ENCODE measurements at regions not wholly inside any gene's neighbourhood (a gene's known extent, or its start where the extent isn't known, plus 50 kb on each side); places are given as distances from the start of the nearest gene placed in this dataset.

- DNase-seq (ENCODE audit: low spot score): no peak
Measured at GRCh38 chr5:158398360-158399201, 539.6 kb upstream of the CLINT1 start.

DNA sequence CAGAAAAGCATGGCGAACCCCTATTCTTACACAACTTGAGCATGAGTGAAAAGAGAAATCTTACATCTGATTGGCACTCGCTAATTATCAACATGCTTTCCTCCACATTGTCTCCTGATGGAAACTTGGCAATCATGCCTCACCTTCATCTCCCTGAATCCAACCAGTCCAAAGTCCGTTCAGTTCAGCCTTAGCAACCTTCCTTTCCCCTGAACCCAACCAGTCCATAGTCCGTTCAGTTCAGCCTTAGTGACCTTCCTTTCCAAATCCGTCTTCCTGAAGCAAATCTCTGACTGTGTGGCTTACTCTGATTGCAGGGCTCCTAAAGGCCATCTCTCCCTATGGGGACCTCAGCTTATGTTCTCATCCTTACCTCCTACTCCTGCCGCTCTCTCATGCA, 538.3 kb upstream of the CLINT1 start:
- no peak for DNase-seq (ENCODE audit: low spot score)

DNA sequence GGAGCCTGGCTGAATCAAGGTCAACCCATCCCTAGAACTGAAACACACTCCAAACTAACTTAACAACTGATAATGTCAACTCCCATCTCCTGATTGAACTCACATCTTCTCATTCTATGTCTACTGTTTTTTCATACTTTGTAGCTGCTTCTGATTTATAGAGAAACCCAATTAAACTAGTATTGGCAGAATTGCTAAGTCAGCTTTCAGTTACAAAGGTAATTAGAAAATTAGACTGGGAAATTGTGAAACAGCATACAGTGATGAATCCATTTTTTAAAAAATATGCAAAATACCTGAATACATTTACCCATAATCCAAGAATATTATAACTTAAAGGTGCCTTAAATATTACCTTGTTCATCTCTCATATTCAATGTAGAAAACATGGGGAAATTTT, 535.2 kb upstream of the CLINT1 start:
- no peak for DNase-seq (ENCODE audit: low spot score)

DNA sequence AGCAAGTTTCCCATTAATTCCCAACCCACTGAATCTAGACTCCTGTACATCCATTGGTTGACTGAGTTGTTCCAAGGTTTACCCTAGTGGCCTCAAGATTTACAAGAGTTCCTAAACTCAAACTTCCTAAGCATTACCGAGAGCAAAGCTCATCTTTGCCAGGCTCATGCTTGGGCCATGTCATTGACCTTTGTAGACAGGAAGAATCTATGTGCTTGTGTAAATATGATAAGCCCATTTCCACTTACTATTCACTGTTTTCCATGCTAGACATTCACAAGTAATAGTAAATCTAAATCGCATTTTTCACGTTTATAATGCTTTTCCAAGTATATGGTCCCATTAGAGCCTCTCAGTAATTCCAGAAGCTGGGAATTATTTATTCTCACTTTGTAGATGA, 534.5 kb upstream of the CLINT1 start:
- no peak for DNase-seq (ENCODE audit: low spot score)

DNA sequence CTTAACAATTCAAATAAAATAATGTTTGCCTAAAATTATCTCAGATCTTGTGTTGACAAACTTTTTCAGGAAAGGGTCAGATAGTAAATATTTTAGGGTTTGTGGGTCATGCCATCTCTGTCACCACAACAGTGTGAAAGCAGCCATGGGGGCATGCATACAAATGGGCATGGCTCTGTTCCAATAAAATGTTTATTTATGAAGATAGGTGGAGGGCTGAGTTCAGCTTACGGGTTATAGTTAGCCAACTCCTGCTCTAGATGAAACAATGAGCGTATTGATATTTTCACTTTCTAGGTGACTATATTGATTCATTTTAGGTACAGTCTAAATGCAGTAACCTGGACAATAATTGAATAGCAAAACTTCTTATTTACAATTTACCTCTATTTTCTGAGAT, 533.8 kb upstream of the CLINT1 start:
- DNase-seq (ENCODE audit: low spot score): no peak

DNA sequence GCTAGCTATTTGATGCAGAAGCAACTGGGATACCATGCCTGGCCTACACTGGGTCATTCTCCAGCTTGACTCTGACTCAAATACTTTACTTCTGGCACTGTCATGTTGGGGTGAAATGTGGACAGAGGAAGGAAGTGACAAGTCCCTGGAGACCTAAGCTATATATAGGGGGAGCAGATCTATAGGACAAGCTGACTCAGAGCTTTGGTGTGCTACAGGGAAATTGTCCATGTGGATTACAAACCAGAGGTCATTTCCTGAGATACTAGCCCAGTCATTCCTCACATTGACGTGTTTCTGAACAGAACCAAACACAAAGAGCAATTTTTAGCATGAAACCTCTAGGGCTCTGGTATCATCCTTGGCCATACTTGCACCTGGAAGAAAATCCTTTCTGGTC, 531.6 kb upstream of the CLINT1 start:
- no peak for DNase-seq (ENCODE audit: low spot score)

- no peak for DNase-seq (ENCODE audit: low spot score)
Measured at GRCh38 chr5:158389786-158390185, 530.8 kb upstream of the CLINT1 start.

GRCh38 chr5:158388021-158388420, 529.1 kb upstream of the CLINT1 start:
- DNase-seq (ENCODE audit: low spot score): no peak

DNA sequence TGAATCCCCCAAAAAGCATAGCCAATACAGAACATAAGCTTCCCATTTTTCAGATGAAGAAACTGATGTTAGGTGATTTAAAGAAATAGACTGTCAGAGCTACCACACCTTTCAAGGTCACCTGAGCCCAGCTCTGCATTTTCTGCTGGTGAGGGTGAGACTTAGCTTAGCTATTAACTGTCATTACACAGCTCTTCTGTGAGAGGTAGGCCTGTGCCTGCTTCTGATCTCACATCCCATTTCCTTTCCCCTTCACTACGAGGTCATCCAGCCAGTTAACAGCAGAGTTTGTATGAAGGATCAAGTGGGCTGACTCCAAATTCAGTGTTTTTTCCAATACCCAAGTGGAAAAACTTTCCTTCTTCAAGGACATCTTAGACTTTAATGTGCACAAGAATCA, 528.6 kb upstream of the CLINT1 start:
- DNase-seq (ENCODE audit: low spot score): no peak

- DNase-seq (ENCODE audit: low spot score): no peak
Measured at GRCh38 chr5:158385982-158386381, 527.0 kb upstream of the CLINT1 start.

DNA sequence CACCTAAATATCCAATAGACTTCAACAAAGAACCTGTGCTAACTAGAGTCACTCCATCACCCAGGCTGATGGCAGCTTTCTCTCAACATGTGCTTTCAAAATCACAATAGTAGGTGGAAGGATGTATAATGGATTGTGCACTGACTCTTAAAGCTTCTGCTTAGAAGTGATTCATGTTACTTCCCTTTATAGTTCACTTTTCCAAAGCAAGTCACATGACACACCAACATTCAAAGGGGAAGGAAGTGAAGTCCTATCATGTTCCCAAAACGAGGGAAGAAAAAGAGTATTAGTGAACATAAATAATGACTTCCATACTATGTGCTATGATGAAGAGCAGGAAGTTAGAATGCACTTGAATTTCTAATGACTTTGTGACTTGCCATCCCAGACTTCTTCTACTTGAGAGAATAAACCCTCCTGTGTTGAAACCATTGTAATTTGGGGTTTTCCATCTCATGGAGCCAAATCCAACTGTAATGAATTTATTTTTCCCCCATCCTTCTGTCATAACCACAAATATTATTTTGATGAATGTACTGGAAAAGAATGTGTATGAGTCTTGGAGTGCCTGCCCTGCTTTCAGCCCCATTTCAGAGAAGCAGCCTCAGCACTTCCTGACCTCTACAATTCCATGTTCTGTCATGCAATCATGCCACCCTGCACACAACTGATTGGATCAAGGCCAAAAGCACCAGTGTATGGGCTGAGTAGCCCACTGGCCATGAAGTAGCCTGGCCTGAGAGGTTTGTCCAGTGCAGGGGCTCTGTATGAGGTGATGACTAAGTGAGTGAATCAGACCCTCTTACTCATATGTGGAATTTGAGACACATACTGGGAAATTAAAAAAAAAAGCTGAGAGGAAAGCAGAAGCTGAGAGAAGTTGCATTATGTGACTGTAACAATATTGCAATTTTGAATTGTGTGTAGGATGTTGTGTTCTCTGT, 525.9 kb upstream of the CLINT1 start:
- DNase-seq (ENCODE audit: low spot score): peak; percentile 6

GRCh38 chr5:158383486-158383885, 524.5 kb upstream of the CLINT1 start:
- DNase-seq (ENCODE audit: low spot score): no peak

GRCh38 chr5:158382473-158382872, 523.5 kb upstream of the CLINT1 start:
- peak; percentile 62 for DNase-seq (ENCODE audit: low spot score)

DNA sequence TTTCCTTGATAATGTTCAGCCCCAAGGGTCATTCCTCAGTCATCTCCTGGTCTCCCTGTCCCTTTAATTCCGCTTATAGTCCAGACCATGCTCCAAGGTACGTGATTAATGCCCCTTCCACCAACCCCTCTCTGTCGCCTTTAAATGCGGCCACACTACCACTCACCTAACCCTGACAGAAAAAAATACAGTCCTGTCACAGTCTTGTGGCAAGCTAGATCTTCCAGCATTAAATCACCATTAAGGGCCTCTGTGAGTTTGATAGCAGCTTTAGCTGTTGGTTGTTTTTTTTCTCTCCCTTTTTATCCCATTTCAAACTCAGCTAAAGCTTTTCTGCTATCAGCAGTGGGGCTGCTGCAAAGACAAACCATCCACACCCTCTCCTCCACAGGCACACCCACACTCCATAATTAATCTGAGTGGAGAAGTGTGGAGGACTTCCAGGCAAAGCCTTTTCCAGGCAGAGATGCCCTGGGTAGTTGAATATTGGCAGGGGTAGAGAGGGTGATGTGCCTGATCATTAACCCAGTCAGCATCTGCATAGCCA, 522.7 kb upstream of the CLINT1 start:
- DNase-seq (ENCODE audit: low spot score): no peak

DNA sequence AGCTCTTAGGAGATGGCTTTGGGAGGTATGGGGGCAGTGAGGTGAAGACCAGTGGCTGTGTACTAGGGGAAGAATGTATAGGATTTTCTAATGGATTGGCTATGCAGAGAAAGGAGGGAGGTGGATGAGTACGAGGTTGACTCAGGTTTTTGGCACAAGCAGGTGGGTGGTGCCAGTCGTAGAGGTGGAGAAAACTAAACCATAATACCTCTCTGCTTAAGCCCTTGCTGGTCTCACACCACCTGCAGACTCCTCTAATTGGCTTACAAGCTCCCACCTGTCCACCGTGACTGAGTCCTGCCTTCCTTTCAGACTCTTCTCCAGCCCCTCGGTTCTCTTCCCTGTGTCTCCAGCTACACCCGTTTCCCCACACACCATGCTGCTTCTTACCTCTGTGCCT, 521.7 kb upstream of the CLINT1 start:
- DNase-seq (ENCODE audit: low spot score): no peak

DNA sequence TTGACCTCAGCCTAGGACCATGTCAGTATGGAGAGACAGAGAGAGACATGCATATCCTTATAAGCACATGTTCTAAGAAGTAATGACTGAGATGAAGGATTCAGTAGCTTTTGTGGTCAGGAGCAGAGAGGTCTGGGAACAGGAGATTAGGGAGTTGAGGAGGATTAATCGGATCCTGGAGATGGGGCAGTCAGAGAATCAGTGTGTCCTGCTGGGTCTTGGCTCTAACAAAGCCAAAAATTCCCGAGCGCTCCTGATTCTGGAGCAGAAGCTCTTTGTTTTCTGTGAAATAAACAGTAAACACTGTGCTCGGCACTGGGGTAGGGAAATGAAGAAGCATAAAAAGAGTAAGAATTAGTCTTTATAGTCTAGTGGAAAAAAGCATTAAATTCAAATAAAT, 520.0 kb upstream of the CLINT1 start:
- DNase-seq (ENCODE audit: low spot score): no peak

DNA sequence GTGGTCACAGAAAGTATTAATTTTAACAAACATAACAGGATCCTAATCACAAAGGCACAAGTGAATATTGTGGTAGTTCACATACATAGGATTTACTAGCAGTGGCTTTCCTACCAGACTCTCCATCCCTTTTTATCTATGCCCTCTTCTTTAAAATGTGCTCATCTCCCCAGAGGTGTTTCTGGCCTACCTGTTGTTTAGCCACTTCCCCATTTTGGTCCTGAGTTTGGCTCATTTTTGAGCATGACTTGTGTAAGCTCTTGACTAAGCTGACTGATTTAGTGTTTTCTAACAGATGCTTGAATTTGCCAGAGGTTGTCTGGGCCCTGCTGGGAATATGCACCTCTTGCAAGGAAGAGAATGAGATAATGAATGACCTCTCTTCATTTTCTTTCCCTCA, 517.7 kb upstream of the CLINT1 start:
- no peak for DNase-seq (ENCODE audit: low spot score)

DNA sequence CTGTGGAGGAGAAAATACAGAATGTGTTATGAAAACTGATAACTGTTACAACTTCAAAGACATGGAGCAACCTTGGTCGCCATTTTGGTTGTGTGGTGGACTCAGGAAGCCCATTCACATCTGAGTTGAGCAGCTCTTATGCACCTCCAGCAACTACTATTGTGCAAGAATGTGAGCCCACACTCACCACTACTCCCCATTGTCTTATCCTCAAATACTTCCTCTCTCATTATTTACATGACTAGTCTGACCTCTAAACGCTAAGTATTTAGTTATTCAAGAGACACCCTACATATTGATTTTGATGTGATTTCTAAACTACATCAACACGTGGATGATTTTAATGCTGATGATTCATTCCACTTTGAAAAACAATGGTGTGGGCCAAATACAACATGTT, 516.6 kb upstream of the CLINT1 start:
- DNase-seq (ENCODE audit: low spot score): no peak

DNA sequence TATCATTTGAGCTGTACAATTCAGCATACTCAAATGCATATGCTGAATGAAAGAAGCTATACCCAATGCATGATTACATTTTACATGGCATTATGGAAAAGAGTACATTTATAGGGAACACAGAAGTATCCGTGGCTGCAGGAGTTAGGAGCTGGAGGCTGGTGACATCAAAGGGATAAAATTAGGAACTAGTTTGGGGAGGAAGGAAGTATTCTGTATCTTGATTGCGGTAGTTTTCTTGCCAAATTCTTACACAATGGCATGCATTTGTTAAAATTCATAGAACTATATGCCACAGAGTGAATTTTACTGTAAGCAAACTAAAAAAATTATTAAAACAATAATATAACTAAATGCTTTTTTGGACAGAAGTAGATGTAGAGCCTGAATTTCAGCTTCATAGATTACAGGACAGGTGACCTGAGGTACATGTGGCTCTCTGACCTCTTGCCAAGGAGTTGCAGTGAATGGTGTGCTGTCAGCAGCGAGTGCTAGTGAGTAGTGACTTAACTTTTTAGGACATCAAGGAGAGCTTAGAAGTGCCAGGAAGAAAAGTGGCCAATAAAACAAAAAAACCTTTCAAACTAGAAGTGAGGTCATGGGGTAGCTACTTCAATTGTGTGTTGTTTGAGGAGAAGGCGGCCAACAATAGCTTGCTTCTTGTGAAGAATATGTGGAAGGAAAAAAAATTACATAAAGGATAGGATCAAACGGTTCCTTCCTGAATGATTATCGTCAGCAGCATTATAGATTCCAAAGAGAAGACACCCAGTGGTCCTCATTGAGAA, 514.9 kb upstream of the CLINT1 start:
- DNase-seq (ENCODE audit: low spot score): no peak

DNA sequence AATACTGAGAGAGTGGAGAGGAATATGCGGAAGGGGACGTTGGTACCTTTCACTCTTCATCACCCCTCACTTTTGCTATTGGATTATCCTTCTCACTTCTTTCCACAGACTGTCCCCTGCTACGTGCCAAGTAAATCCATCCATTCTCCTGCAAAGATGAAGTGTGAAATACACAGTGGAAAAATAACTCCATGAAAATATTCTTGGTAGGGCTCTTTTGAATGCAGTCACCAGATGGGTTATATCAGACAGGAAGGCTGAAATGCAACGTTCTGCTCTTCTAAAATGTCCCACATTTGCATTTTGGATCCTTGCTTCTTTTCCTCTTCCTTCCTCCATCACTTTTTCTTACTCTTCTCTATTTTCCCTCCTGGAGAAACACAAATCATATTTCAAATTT, 510.3 kb upstream of the CLINT1 start:
- DNase-seq (ENCODE audit: low spot score): no peak

DNA sequence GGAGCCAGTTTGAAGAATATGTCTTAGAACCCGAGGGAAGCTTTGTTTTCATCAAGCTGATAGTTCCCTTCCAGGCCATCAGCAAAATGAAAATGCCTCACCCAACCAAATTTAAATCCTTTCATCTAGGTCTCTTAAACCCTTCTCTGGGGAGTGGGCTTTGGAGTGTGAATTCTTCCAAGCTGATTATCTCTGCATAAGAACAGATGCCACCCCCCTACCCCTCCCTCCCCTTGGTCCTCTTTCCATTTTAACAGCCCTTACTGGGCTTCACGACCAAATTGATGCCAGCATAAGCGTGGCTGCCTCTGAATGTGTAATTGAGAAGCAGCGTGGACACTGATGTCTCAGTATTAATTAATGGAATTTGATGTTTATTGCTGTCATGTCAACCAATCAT, 509.7 kb upstream of the CLINT1 start:
- no peak for DNase-seq (ENCODE audit: low spot score)

DNA sequence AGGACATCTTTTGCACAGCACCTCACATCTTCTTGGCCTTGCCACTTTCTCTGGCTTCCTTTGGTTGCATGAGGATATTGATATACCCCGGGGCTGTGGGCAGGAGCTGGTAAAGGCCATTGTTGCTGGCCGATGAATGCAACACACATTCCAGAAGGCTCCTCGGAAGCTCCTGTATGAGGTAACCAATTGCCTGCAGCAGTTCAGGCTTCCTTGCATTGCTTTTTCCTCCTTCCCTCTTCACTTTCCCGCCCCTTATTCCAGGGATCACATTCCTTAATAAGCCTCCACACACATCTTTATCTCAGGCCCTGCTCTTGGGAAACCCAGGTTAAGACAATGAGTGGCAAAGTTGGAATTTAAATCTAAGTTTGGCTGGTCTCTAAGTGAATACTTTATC, 505.4 kb upstream of the CLINT1 start:
- DNase-seq (ENCODE audit: low spot score): no peak
